ENCODE measurements at regions not wholly inside any gene's neighbourhood (a gene's known extent, or its start where the extent isn't known, plus 50 kb on each side); places are given as distances from the start of the nearest gene placed in this dataset.
A peak's percentile ranks its signal among the peaks of the same experiment; 100 is the strongest.

- DNase-seq = no peak
Measured at GRCh38 chr13:84491952-84492351, 609.7 kb upstream of the SLITRK1 start.

GRCh38 chr13:84487752-84488151 lies 605.5 kb upstream of the SLITRK1 start:
- DNase-seq = peak; percentile 87

GRCh38 chr13:84481958-84482357 lies 599.7 kb upstream of the SLITRK1 start:
- no peak for DNase-seq

GRCh38 chr13:84479656-84480055 lies 597.4 kb upstream of the SLITRK1 start:
- DNase-seq = no peak

GRCh38 chr13:84470528-84470927 lies 588.3 kb upstream of the SLITRK1 start:
- DNase-seq = no peak

- DNase-seq = no peak
Measured at GRCh38 chr13:84466461-84466860, 584.2 kb upstream of the SLITRK1 start.

- no peak for DNase-seq
Measured at GRCh38 chr13:84460989-84461388, 578.7 kb upstream of the SLITRK1 start.

GRCh38 chr13:84455143-84455905 lies 573.0 kb upstream of the SLITRK1 start:
- DNase-seq = no peak

GRCh38 chr13:84447640-84447978 lies 565.3 kb upstream of the SLITRK1 start:
- no peak for DNase-seq

GRCh38 chr13:84446972-84447639 lies 564.8 kb upstream of the SLITRK1 start:
- no peak for DNase-seq

GRCh38 chr13:84445776-84446175 lies 563.5 kb upstream of the SLITRK1 start:
- no peak for DNase-seq

GRCh38 chr13:84443463-84443862 lies 561.2 kb upstream of the SLITRK1 start:
- no peak for DNase-seq

GRCh38 chr13:84439108-84439507 lies 556.8 kb upstream of the SLITRK1 start:
- no peak for DNase-seq

GRCh38 chr13:84433024-84433423 lies 550.8 kb upstream of the SLITRK1 start:
- DNase-seq = no peak

- DNase-seq = no peak
Measured at GRCh38 chr13:84431646-84432045, 549.4 kb upstream of the SLITRK1 start.

GRCh38 chr13:84430446-84430845 lies 548.2 kb upstream of the SLITRK1 start:
- DNase-seq = no peak

GRCh38 chr13:84430015-84430414 lies 547.7 kb upstream of the SLITRK1 start:
- no peak for DNase-seq

- DNase-seq = no peak
Measured at GRCh38 chr13:84418041-84418440, 535.8 kb upstream of the SLITRK1 start.

- no peak for DNase-seq
Measured at GRCh38 chr13:84417416-84417815, 535.1 kb upstream of the SLITRK1 start.

GRCh38 chr13:84413016-84413415 lies 530.7 kb upstream of the SLITRK1 start:
- DNase-seq = no peak

- no peak for DNase-seq
Measured at GRCh38 chr13:84405286-84405685, 523.0 kb upstream of the SLITRK1 start.

- no peak for DNase-seq
Measured at GRCh38 chr13:84400706-84401105, 518.4 kb upstream of the SLITRK1 start.

GRCh38 chr13:84399320-84400085 lies 517.2 kb upstream of the SLITRK1 start:
- no peak for DNase-seq
